Progenitor cell of endocrine pancreas (in vitro differentiated cells): ENCODE measurements at regions not wholly inside any gene's neighbourhood (a gene's known extent, or its start where the extent isn't known, plus 50 kb on each side); places are given as distances from the start of the nearest gene placed in this dataset.

ENCODE experiments used
- DNase-seq: peaks from one replicate; pipeline ENCODE4 v3.0.0; 2021; ENCODE audit warnings: low spot score; ENCODE audit not compliant: unreplicated experiment
- H3K27ac Mint-ChIP-seq: 2 replicates; pipeline ENCODE4 v1.8.0; 2021; ENCODE audit warnings: mild to moderate bottlenecking, moderate library complexity, mixed read lengths
- H3K27me3 Mint-ChIP-seq: 2 replicates; pipeline ENCODE4 v1.8.0; 2021; ENCODE audit warnings: mixed read lengths
- H3K36me3 Mint-ChIP-seq: 2 replicates; pipeline ENCODE4 v1.8.0; 2022; ENCODE audit warnings: mixed read lengths; ENCODE audit not compliant: insufficient read depth
- H3K4me1 Mint-ChIP-seq: 2 replicates; pipeline ENCODE4 v1.8.0; 2021; ENCODE audit warnings: low read depth, mixed read lengths
- H3K4me3 Mint-ChIP-seq: 2 replicates; pipeline ENCODE4 v1.8.0; 2021; ENCODE audit warnings: low read depth, mild to moderate bottlenecking, moderate library complexity, mixed read lengths
- H3K9me3 Mint-ChIP-seq: 2 replicates; pipeline ENCODE4 v1.8.0; 2021; ENCODE audit warnings: low read depth, mixed read lengths
- TF ChIP-seq, protein P1 (sequence below): fragments of 200-600 bp; sonication (generic); IDR thresholded peaks from one replicate; pipeline ENCODE4 v1.5.0; 2021; ENCODE audit warnings: antibody characterized with exemption, mild to moderate bottlenecking; ENCODE audit not compliant: unreplicated experiment

DNA sequence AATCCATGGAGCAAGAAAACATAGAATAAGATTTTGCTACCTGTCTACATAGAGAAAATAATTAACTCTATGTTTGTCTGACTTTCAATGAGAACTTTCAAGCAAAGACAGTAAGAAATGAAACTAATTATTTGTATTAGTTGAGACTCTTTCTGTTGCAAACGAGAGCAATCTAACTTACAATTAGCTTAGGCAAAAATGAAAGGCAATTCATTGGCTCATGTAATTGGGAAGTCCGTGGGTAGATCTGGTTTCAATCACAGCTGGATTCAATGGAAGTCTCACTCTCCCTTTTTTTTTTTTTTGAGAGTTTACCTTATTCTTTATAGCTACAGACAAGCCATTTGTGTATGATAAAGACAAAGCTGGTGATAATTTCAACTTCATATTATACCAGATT, 68.2 kb upstream of the STXBP5 start:
- no peak overlapping the region for H3K4me3 Mint-ChIP-seq
- H3K4me1 Mint-ChIP-seq: peaks cover 12% of the 10 kb centered on the region
- no peak for DNase-seq
- H3K9me3 Mint-ChIP-seq: no peaks in the 10 kb centered on the region
- TF ChIP-seq, protein P1, sequence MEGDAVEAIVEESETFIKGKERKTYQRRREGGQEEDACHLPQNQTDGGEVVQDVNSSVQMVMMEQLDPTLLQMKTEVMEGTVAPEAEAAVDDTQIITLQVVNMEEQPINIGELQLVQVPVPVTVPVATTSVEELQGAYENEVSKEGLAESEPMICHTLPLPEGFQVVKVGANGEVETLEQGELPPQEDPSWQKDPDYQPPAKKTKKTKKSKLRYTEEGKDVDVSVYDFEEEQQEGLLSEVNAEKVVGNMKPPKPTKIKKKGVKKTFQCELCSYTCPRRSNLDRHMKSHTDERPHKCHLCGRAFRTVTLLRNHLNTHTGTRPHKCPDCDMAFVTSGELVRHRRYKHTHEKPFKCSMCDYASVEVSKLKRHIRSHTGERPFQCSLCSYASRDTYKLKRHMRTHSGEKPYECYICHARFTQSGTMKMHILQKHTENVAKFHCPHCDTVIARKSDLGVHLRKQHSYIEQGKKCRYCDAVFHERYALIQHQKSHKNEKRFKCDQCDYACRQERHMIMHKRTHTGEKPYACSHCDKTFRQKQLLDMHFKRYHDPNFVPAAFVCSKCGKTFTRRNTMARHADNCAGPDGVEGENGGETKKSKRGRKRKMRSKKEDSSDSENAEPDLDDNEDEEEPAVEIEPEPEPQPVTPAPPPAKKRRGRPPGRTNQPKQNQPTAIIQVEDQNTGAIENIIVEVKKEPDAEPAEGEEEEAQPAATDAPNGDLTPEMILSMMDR: no peak
- no peaks in the 10 kb centered on the region for H3K36me3 Mint-ChIP-seq
- no peak overlapping the region for H3K27ac Mint-ChIP-seq
- H3K27me3 Mint-ChIP-seq: no peaks in the 10 kb centered on the region

DNA sequence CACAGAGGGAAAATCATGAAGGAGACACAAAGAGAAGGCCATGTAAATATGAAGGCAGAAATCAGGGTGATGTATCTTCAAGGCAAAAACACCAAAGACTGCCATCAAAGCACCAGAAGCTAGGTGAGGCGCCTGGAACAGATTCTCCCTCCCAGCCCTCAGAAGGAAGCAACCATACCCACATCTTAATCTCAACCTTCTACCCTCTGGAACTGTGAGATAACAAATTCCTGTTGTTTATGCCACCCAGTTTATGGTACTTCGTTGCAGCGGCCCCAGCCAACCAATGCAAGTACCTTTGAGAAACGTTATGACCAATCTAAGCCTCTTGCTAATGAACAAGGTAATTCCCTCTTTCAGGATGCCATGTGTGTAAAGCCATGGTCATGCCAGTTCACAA, 66.2 kb upstream of the STXBP5 start:
- H3K9me3 Mint-ChIP-seq: no peaks in the 10 kb centered on the region
- H3K4me3 Mint-ChIP-seq: no peak overlapping the region
- H3K27ac Mint-ChIP-seq: no peak overlapping the region
- no peaks in the 10 kb centered on the region for H3K27me3 Mint-ChIP-seq
- TF ChIP-seq, protein P1: no peak
- peaks cover 9% of the 10 kb centered on the region for H3K4me1 Mint-ChIP-seq
- no peak for DNase-seq
- H3K36me3 Mint-ChIP-seq: no peaks in the 10 kb centered on the region

DNA sequence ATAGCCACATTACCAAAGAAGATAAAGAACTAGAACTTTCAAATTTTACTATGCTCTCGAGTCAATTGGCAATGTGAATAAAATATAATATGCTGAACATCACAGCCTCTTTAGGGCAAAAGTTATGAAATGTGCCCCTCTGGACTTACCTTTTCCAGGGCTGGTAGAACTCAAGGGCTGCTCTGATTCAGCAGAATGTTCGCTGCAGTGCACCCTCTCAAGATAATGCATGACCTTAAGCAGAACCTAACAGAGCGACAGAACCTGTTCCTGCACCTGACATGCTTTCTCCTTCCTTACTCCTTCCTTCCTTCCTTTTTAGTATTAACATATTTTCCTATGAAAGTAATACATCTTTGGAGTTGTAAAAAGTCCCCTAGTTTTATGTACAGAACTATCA, 65.4 kb upstream of the STXBP5 start:
- H3K9me3 Mint-ChIP-seq: no peaks in the 10 kb centered on the region
- TF ChIP-seq, protein P1: no peak
- no peak for DNase-seq
- H3K4me3 Mint-ChIP-seq: no peak overlapping the region
- H3K4me1 Mint-ChIP-seq: peaks cover 9% of the 10 kb centered on the region
- no peak overlapping the region for H3K27ac Mint-ChIP-seq
- H3K27me3 Mint-ChIP-seq: no peaks in the 10 kb centered on the region
- no peaks in the 10 kb centered on the region for H3K36me3 Mint-ChIP-seq

DNA sequence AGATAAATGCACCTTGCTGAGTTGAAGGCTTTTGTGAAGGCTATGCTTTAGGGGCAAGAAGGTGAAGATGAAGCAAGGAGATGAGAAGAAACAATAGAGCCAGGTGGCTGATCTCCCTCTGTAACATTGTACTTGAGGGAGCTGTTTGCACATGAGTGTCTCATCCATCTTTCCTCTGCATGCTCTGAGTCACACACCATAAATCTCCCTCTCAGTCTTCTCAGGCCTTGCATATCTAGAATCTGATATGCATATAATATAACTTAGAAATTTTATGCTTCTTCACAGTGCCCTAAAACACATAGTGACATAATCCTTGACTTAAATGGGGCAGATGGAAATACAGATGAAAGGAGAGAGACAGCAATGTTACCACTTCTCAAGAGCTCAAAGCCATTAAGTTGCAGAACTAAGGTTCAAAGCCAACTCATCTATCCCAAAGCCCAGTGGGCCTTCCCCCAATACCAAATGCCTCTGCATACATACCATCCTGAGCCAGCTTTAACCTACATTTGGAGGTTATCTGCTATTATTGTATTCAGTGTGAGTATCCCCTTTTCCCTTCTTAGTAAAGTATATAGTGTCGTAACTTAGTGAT, 62.4 kb upstream of the STXBP5 start:
- no peak overlapping the region for H3K4me3 Mint-ChIP-seq
- H3K27me3 Mint-ChIP-seq: no peaks in the 10 kb centered on the region
- TF ChIP-seq, protein P1: no peak
- no peak overlapping the region for H3K27ac Mint-ChIP-seq
- no peaks in the 10 kb centered on the region for H3K36me3 Mint-ChIP-seq
- no peak for DNase-seq
- H3K4me1 Mint-ChIP-seq: no peaks in the 10 kb centered on the region
- no peaks in the 10 kb centered on the region for H3K9me3 Mint-ChIP-seq

DNA sequence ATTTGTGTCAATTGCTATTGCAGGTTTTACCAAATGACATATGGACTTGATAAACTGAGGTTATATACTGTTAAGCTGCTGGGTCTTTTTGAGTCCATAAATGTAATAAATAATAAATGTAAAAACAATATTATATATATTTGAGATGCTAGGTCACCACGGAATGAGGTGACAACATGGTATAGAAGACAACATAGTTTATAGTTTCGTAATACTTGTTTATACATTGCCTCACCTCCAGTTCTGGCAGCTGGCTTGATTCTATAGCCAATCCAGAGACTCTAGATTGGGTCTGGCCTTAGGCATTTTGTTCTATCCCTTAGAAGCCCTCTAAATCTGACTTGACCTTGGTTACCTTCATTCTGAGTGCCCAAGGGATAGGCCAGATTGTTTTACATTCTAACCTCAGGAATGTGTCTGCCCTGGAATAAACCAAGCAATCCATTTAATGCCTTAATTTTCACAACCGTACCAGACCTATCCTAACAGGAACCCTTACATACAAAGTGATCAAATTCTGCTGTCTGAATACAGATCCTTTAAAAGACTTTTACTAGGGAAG, 61.5 kb upstream of the STXBP5 start:
- DNase-seq: no peak
- Mint-ChIP-seq H3K4me1 (no peaks in the 10 kb centered on the region), H3K27me3 (no peaks in the 10 kb centered on the region), H3K9me3 (no peaks in the 10 kb centered on the region), H3K27ac (no peak overlapping the region), H3K4me3 (no peak overlapping the region), H3K36me3 (no peaks in the 10 kb centered on the region)
- TF ChIP-seq, protein P1: no peak
